ENCODE measurements at regions not wholly inside any gene's neighbourhood (a gene's known extent, or its start where the extent isn't known, plus 50 kb on each side); places are given as distances from the start of the nearest gene placed in this dataset.

GRCh38 chr1:194133152-194133551, 946.7 kb upstream of the B3GALT2 start:
- no peak for TF ChIP-seq CTCF (IDR thresholded peaks at IDR 0.05; ENCODE audit: borderline replicate concordance, insufficient read depth, low read depth, low read length)
- no peak overlapping the region for H3K4me3 ChIP-seq (ENCODE audit: low read depth, low read length)

- TF ChIP-seq CTCF (IDR thresholded peaks at IDR 0.05; ENCODE audit: borderline replicate concordance, insufficient read depth, low read depth, low read length) = no peak
- H3K4me3 ChIP-seq (ENCODE audit: low read depth, low read length) = no peak overlapping the region
Observed at GRCh38 chr1:194118086-194118485, 931.7 kb upstream of the B3GALT2 start.

DNA sequence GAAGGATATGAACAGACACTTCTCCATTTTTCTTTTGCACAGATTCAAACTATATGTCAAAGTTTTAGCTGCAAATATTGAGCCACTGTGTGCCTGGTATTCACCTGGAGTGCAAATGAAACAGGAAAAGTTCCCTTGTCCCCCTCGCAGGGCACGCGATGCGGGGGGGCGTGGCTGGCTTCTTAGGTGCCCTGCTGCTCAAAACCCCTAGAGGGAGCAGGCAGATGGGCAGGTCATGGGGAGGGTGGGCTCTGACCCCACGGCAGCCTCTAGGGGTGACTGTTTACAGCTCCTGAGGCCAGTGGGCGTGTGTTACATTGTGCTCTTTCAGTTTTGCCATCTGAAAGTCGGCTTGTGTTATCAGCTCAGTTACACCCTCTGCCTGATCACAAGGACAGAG, 931.2 kb upstream of the B3GALT2 start:
- H3K4me3 ChIP-seq (ENCODE audit: low read depth, low read length) = no peak overlapping the region
- TF ChIP-seq CTCF (IDR thresholded peaks at IDR 0.05; ENCODE audit: borderline replicate concordance, insufficient read depth, low read depth, low read length) = 0 out of 2 replicates have a peak, but pooled peaks have one; percentile 2

DNA sequence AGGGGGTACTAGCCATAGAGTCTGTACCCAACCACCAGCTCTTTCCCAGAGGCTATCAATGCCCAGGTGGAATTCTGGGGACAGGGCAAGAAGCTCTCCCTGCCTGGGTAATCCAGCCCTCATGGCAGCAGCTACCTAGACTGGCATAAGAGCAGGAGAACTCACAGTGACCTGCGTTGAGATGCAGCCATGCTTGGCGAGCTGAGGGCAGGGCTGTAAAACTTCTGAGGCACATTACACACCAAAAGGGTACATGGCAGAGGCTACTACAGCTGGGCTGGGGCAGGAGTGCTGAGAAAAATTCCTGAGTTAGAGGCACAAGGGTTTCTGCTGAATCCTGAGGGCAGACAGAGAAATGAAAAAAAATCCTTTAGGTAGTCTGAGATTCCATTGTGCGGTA, 927.9 kb upstream of the B3GALT2 start:
- H3K4me3 ChIP-seq (ENCODE audit: low read depth, low read length) = no peak overlapping the region
- TF ChIP-seq CTCF (IDR thresholded peaks at IDR 0.05; ENCODE audit: borderline replicate concordance, insufficient read depth, low read depth, low read length) = no peak

DNA sequence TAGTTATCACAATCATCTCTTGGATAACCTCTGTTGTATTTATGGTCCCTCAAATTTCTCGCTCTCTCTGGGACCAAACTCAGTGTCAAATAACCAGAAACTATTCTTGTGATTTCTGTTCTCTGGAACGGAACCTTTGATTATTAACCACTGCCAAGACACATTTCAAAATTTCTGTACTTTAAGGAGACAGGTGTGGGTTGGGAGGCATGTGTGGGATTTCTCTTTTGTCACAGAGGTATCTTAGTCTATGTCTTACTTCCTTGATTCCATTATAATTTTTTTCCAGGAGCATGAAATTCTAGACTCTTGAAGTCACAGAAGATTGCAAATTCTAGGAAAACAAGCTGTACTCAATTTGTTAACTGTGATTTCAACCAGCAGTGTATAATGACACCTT, 919.0 kb upstream of the B3GALT2 start:
- no peak overlapping the region for H3K4me3 ChIP-seq (ENCODE audit: low read depth, low read length)
- TF ChIP-seq CTCF (IDR thresholded peaks at IDR 0.05; ENCODE audit: borderline replicate concordance, insufficient read depth, low read depth, low read length) = no peak

- no peak for TF ChIP-seq CTCF (IDR thresholded peaks at IDR 0.05; ENCODE audit: borderline replicate concordance, insufficient read depth, low read depth, low read length)
- no peak overlapping the region for H3K4me3 ChIP-seq (ENCODE audit: low read depth, low read length)
Observed at GRCh38 chr1:194104247-194104844, 917.9 kb upstream of the B3GALT2 start.

- no peak for TF ChIP-seq CTCF (IDR thresholded peaks at IDR 0.05; ENCODE audit: borderline replicate concordance, insufficient read depth, low read depth, low read length)
- no peak overlapping the region for H3K4me3 ChIP-seq (ENCODE audit: low read depth, low read length)
Observed at GRCh38 chr1:194103516-194104246, 917.3 kb upstream of the B3GALT2 start.

Measured in GM12875 (cell line).